ENCODE measurements at regions not wholly inside any gene's neighbourhood (a gene's known extent, or its start where the extent isn't known, plus 50 kb on each side); places are given as distances from the start of the nearest gene placed in this dataset.

DNA sequence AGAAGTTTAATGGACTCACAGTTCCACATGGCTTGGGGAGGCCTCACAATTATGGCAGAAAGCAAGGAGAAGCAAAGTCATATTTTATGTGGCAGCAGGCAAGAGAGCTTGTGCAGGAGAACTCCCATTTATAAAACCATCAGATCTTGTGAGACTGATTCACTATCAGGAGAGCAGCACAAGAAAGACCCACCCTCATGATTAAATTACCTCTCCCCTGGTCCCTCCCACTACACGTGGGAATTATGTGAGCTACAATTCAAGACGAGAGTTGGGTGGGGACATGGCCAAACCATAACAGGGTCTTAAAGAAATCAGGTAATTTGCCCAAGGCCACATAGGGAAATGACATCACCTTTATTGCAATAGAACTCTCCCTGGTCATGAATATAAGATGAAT, 1073.3 kb upstream of the ACVR2A start:
- H3K9ac ChIP-seq = no peak overlapping the region
- H3K36me3 ChIP-seq (ENCODE audit: control insufficient read depth, insufficient read depth, low read length) = no peaks in the 10 kb centered on the region
- no peaks in the 10 kb centered on the region for H3K4me1 ChIP-seq
- H3K27ac ChIP-seq = no peak overlapping the region
- no peak overlapping the region for H3K4me3 ChIP-seq (ENCODE audit: low read depth, low read length)
- no peaks in the 10 kb centered on the region for H3K27me3 ChIP-seq (ENCODE audit: control insufficient read depth, insufficient read depth, low read length)
- no peaks in the 10 kb centered on the region for H3K9me3 ChIP-seq (ENCODE audit: control insufficient read depth, low read length)
- no peaks in the 10 kb centered on the region for H3K79me2 ChIP-seq
- H3K4me2 ChIP-seq (ENCODE audit: low read length) = no peak overlapping the region
- TF ChIP-seq CTCF (IDR thresholded peaks at IDR 0.05) = no peak
- H2AFZ ChIP-seq = no peak overlapping the region

- Histone ChIP-seq H2AFZ (no peak overlapping the region), H3K9ac (no peak overlapping the region), H3K36me3 (ENCODE audit: control insufficient read depth, insufficient read depth, low read length) (no peaks in the 10 kb centered on the region), H3K27me3 (ENCODE audit: control insufficient read depth, insufficient read depth, low read length) (no peaks in the 10 kb centered on the region), H3K79me2 (no peaks in the 10 kb centered on the region), H3K9me3 (ENCODE audit: control insufficient read depth, low read length) (no peaks in the 10 kb centered on the region), H3K27ac (no peak overlapping the region), H3K4me1 (no peaks in the 10 kb centered on the region), H3K4me2 (ENCODE audit: low read length) (no peak overlapping the region), H3K4me3 (ENCODE audit: low read depth, low read length) (no peak overlapping the region)
- TF ChIP-seq CTCF (IDR thresholded peaks at IDR 0.05) = no peak
These were observed 1080.5 kb upstream of the ACVR2A start for GRCh38 chr2:146764301-146764700.

GRCh38 chr2:146762786-146763185, 1082.0 kb upstream of the ACVR2A start:
- TF ChIP-seq CTCF (IDR thresholded peaks at IDR 0.05) = no peak
- Histone ChIP-seq H3K36me3 (ENCODE audit: control insufficient read depth, insufficient read depth, low read length) (no peaks in the 10 kb centered on the region), H3K4me2 (ENCODE audit: low read length) (no peak overlapping the region), H3K9me3 (ENCODE audit: control insufficient read depth, low read length) (no peaks in the 10 kb centered on the region), H3K27ac (no peak overlapping the region), H3K4me3 (ENCODE audit: low read depth, low read length) (no peak overlapping the region), H3K9ac (no peak overlapping the region), H2AFZ (no peak overlapping the region), H3K4me1 (no peaks in the 10 kb centered on the region), H3K79me2 (no peaks in the 10 kb centered on the region), H3K27me3 (ENCODE audit: control insufficient read depth, insufficient read depth, low read length) (no peaks in the 10 kb centered on the region)

GRCh38 chr2:146754606-146755005, 1090.2 kb upstream of the ACVR2A start:
- Histone ChIP-seq H3K4me3 (ENCODE audit: low read depth, low read length) (no peak overlapping the region), H3K79me2 (no peaks in the 10 kb centered on the region), H3K4me2 (ENCODE audit: low read length) (no peak overlapping the region), H2AFZ (no peak overlapping the region), H3K27me3 (ENCODE audit: control insufficient read depth, insufficient read depth, low read length) (no peaks in the 10 kb centered on the region), H3K4me1 (no peaks in the 10 kb centered on the region), H3K9ac (no peak overlapping the region), H3K27ac (no peak overlapping the region), H3K9me3 (ENCODE audit: control insufficient read depth, low read length) (no peaks in the 10 kb centered on the region), H3K36me3 (ENCODE audit: control insufficient read depth, insufficient read depth, low read length) (no peaks in the 10 kb centered on the region)
- no peak for TF ChIP-seq CTCF (IDR thresholded peaks at IDR 0.05)

- no peaks in the 10 kb centered on the region for H3K79me2 ChIP-seq
- no peak overlapping the region for H3K4me2 ChIP-seq (ENCODE audit: low read length)
- no peak overlapping the region for H3K27ac ChIP-seq
- H3K27me3 ChIP-seq (ENCODE audit: control insufficient read depth, insufficient read depth, low read length) = no peaks in the 10 kb centered on the region
- TF ChIP-seq CTCF (IDR thresholded peaks at IDR 0.05) = no peak
- no peaks in the 10 kb centered on the region for H3K4me1 ChIP-seq
- H3K9ac ChIP-seq = no peak overlapping the region
- H3K36me3 ChIP-seq (ENCODE audit: control insufficient read depth, insufficient read depth, low read length) = no peaks in the 10 kb centered on the region
- H2AFZ ChIP-seq = no peak overlapping the region
- no peak overlapping the region for H3K4me3 ChIP-seq (ENCODE audit: low read depth, low read length)
- H3K9me3 ChIP-seq (ENCODE audit: control insufficient read depth, low read length) = no peaks in the 10 kb centered on the region
These were observed 1096.8 kb upstream of the ACVR2A start for GRCh38 chr2:146748046-146748445.

All from parathyroid adenoma (tissue), 2 donors.